ENCODE measurements at regions not wholly inside any gene's neighbourhood (a gene's known extent, or its start where the extent isn't known, plus 50 kb on each side); places are given as distances from the start of the nearest gene placed in this dataset.

DNA sequence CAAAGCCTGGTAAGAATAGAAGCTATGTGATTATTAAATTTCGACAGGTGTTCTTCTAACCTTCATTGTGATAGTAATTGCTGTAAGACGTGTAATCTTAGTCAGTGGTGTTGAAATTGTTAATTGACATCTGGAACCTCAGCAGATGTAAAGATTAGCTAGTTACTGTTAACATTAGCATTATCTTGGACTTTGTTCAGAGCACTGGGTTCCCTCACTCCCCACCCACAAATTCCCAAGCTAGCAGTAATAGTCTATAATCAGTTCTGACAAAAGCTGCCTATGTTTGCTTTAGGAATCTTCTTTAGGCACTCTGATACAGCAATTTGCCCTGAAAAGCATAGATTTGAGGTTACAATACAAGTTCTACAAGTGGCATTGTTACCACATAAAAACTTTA, 233.7 kb downstream of the EN1 start:
- Mint-ChIP-seq H3K36me3 (ENCODE audit: insufficient read depth) (no peaks in the 10 kb centered on the region), H3K4me3 (no peak overlapping the region), H3K9me3 (no peaks in the 10 kb centered on the region), H3K4me1 (ENCODE audit: low read depth) (no peaks in the 10 kb centered on the region), H3K27me3 (ENCODE audit: low read depth) (peaks cover 8% of the 10 kb centered on the region)
- ATAC-seq: no peak
- DNase-seq: no peak

- DNase-seq: no peak
- Mint-ChIP-seq H3K36me3 (ENCODE audit: insufficient read depth) (no peaks in the 10 kb centered on the region), H3K4me3 (no peak overlapping the region), H3K4me1 (ENCODE audit: low read depth) (no peaks in the 10 kb centered on the region), H3K9me3 (no peaks in the 10 kb centered on the region), H3K27me3 (ENCODE audit: low read depth) (peaks cover 9% of the 10 kb centered on the region)
- no peak for ATAC-seq
Measured at GRCh38 chr2:118611691-118612090, 235.8 kb downstream of the EN1 start.

- DNase-seq (no peak), ATAC-seq (no peak)
- peaks cover 7% of the 10 kb centered on the region for H3K27me3 Mint-ChIP-seq (ENCODE audit: low read depth)
- no peaks in the 10 kb centered on the region for H3K4me1 Mint-ChIP-seq (ENCODE audit: low read depth)
- H3K36me3 Mint-ChIP-seq (ENCODE audit: insufficient read depth): no peaks in the 10 kb centered on the region
- H3K4me3 Mint-ChIP-seq: no peak overlapping the region
- H3K9me3 Mint-ChIP-seq: no peaks in the 10 kb centered on the region
Measured at GRCh38 chr2:118609138-118609537, 238.3 kb downstream of the EN1 start.

DNA sequence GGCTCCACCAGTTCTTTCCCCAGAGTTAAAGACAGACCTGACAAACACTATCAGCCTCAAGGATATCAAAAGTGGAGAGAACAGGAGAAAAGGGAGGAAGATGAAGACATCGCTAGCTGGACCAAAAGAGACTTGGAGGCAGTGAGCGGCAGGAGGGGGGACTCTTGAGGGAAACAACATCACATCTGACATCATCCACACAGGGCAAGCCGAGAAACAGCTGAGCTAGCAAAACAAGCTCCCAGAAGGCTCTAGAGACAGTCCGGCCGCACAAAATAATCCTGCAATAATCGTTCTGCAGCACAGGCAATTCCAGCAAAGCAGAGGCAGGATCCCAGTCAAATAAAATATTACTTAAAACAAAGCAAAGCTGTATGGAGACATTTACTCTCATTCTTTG, 239.8 kb downstream of the EN1 start:
- Mint-ChIP-seq H3K4me1 (ENCODE audit: low read depth) (no peaks in the 10 kb centered on the region), H3K27me3 (ENCODE audit: low read depth) (peaks cover 6% of the 10 kb centered on the region), H3K36me3 (ENCODE audit: insufficient read depth) (no peaks in the 10 kb centered on the region), H3K4me3 (no peak overlapping the region), H3K9me3 (no peaks in the 10 kb centered on the region)
- ATAC-seq: no peak
- no peak for DNase-seq

GRCh38 chr2:118604811-118605210, 242.6 kb downstream of the EN1 start:
- peaks cover 5% of the 10 kb centered on the region for H3K27me3 Mint-ChIP-seq (ENCODE audit: low read depth)
- no peak for DNase-seq
- no peak for ATAC-seq
- H3K9me3 Mint-ChIP-seq: no peaks in the 10 kb centered on the region
- no peak overlapping the region for H3K4me3 Mint-ChIP-seq
- no peaks in the 10 kb centered on the region for H3K4me1 Mint-ChIP-seq (ENCODE audit: low read depth)
- no peaks in the 10 kb centered on the region for H3K36me3 Mint-ChIP-seq (ENCODE audit: insufficient read depth)

DNA sequence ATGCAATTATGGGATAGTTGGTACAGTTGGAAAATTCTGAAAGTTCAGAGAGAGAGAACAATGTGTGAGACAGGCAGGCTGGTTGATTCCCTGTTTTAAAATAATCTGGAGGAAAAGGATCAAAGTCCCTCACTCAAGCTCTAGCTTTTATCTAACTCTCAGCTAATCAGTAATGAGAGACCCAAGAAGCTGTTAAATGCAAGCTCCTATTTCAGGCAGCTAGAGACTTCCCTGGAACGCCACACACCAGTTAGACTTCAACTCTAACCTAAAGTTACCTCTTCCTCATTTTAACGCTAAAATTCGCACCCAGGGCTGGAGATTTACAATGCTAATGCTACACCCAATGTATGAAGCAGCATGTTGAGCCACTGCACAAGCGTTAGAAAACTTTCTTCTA, 243.1 kb downstream of the EN1 start:
- Mint-ChIP-seq H3K4me1 (ENCODE audit: low read depth) (no peaks in the 10 kb centered on the region), H3K4me3 (no peak overlapping the region), H3K9me3 (no peaks in the 10 kb centered on the region), H3K27me3 (ENCODE audit: low read depth) (peaks cover 5% of the 10 kb centered on the region), H3K36me3 (ENCODE audit: insufficient read depth) (no peaks in the 10 kb centered on the region)
- DNase-seq (no peak), ATAC-seq (no peak)

GRCh38 chr2:118599141-118599540, 248.3 kb downstream of the EN1 start:
- H3K36me3 Mint-ChIP-seq (ENCODE audit: insufficient read depth): no peaks in the 10 kb centered on the region
- ATAC-seq (no peak), DNase-seq (no peak)
- no peak overlapping the region for H3K4me3 Mint-ChIP-seq
- no peaks in the 10 kb centered on the region for H3K4me1 Mint-ChIP-seq (ENCODE audit: low read depth)
- peaks cover 3% of the 10 kb centered on the region for H3K9me3 Mint-ChIP-seq
- no peaks in the 10 kb centered on the region for H3K27me3 Mint-ChIP-seq (ENCODE audit: low read depth)

DNA sequence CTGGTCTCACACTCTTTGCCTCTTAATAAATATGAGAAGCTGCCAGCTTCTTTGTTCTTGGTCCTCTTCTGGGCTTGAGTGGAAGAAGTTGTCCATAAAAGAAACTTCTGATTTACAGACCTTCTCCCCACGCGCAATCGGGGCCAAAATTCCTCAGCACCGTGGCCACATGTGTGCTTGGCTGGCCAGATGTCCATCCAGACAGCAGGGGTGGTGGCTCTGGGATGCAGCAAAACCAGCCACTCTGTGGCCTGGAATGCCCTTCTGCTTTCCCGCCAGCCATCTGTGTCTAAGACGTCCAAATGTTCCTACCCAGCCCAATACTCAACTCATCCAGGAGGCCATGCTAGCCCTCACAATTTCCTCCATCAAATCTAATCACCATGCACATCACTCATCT, 250.8 kb downstream of the EN1 start:
- DNase-seq: no peak
- Mint-ChIP-seq H3K36me3 (ENCODE audit: insufficient read depth) (no peaks in the 10 kb centered on the region), H3K9me3 (peaks cover 3% of the 10 kb centered on the region), H3K4me3 (no peak overlapping the region), H3K27me3 (ENCODE audit: low read depth) (peaks cover 1% of the 10 kb centered on the region), H3K4me1 (ENCODE audit: low read depth) (no peaks in the 10 kb centered on the region)
- no peak for ATAC-seq

DNA sequence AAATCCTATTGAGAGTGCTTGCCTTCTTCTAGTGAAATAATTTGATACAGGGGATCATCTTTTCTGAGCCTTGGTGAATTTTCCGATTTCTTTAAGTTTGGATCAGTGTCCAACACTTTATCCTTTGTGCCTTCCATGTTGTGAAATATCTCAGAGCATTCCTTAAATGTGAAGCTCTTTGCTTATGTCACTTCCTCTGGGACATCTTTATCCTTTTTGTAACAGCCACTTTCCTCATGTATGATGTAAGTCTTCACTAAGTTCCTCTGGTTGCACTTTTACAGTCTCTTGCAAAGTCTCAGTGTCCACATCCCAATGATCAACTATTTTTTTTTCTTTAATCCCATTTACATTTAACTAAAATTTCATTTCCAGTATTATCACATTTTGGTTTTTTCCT, 254.2 kb downstream of the EN1 start:
- no peak overlapping the region for H3K4me3 Mint-ChIP-seq
- peaks cover 4% of the 10 kb centered on the region for H3K27me3 Mint-ChIP-seq (ENCODE audit: low read depth)
- H3K4me1 Mint-ChIP-seq (ENCODE audit: low read depth): no peaks in the 10 kb centered on the region
- ATAC-seq (no peak), DNase-seq (no peak)
- H3K9me3 Mint-ChIP-seq: peaks cover 3% of the 10 kb centered on the region
- no peaks in the 10 kb centered on the region for H3K36me3 Mint-ChIP-seq (ENCODE audit: insufficient read depth)

- Mint-ChIP-seq H3K4me3 (no peak overlapping the region), H3K27me3 (ENCODE audit: low read depth) (peaks cover 6% of the 10 kb centered on the region), H3K4me1 (ENCODE audit: low read depth) (no peaks in the 10 kb centered on the region), H3K9me3 (no peaks in the 10 kb centered on the region), H3K36me3 (ENCODE audit: insufficient read depth) (no peaks in the 10 kb centered on the region)
- ATAC-seq (no peak), DNase-seq (no peak)
Measured at GRCh38 chr2:118591223-118591622, 256.2 kb downstream of the EN1 start.

GRCh38 chr2:118589721-118590120, 257.7 kb downstream of the EN1 start:
- ATAC-seq (no peak), DNase-seq (no peak)
- no peaks in the 10 kb centered on the region for H3K4me1 Mint-ChIP-seq (ENCODE audit: low read depth)
- H3K36me3 Mint-ChIP-seq (ENCODE audit: insufficient read depth): no peaks in the 10 kb centered on the region
- H3K27me3 Mint-ChIP-seq (ENCODE audit: low read depth): peaks cover 6% of the 10 kb centered on the region
- H3K9me3 Mint-ChIP-seq: no peaks in the 10 kb centered on the region
- H3K4me3 Mint-ChIP-seq: no peak overlapping the region

DNA sequence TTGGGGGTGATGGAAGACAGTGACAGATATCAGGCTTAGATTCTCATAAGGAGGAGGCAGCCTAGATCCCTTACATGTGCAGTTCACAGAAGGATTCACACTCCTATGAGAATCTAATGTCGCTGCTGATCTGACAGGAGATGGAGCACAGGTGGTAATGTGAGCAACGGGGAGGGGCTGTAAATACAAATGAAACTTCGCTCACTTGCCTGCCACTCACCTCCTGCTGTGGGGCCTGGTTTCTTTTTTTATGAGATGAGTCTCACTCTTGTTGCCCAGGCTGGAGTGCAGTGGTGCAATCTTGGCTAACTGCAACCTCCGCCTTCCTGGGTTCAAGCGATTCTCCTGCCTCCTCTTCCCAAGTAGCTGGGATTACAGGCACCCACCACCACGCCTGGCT, 258.6 kb downstream of the EN1 start:
- Mint-ChIP-seq H3K4me3 (no peak overlapping the region), H3K4me1 (ENCODE audit: low read depth) (no peaks in the 10 kb centered on the region), H3K36me3 (ENCODE audit: insufficient read depth) (no peaks in the 10 kb centered on the region), H3K9me3 (no peaks in the 10 kb centered on the region), H3K27me3 (ENCODE audit: low read depth) (peaks cover 6% of the 10 kb centered on the region)
- no peak for ATAC-seq
- DNase-seq: no peak

DNA sequence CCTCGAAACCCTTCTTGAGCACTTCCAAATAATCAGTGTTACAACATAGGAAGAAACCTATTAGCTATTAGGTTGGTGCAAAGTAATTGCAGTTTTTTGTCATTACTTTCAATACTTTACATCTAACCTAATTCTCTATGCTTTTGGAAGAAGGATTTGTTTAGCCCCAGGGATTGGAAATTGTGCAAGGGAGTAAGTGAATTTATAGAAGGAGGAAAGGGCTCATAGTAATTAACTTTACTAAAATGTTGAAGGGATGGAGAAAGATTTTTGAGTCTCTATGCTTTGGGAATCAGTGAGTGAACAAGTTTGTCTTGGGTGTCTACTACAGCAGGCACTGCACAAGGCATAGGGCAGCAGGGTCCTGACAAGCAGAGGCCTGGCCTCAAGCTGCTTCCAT, 261.1 kb downstream of the EN1 start:
- no peaks in the 10 kb centered on the region for H3K9me3 Mint-ChIP-seq
- no peaks in the 10 kb centered on the region for H3K4me1 Mint-ChIP-seq (ENCODE audit: low read depth)
- peaks cover 10% of the 10 kb centered on the region for H3K27me3 Mint-ChIP-seq (ENCODE audit: low read depth)
- DNase-seq (no peak), ATAC-seq (no peak)
- no peak overlapping the region for H3K4me3 Mint-ChIP-seq
- H3K36me3 Mint-ChIP-seq (ENCODE audit: insufficient read depth): no peaks in the 10 kb centered on the region

- no peaks in the 10 kb centered on the region for H3K4me1 Mint-ChIP-seq (ENCODE audit: low read depth)
- H3K27me3 Mint-ChIP-seq (ENCODE audit: low read depth): peaks cover 10% of the 10 kb centered on the region
- ATAC-seq: no peak
- H3K9me3 Mint-ChIP-seq: no peaks in the 10 kb centered on the region
- H3K36me3 Mint-ChIP-seq (ENCODE audit: insufficient read depth): no peaks in the 10 kb centered on the region
- DNase-seq: no peak
- no peak overlapping the region for H3K4me3 Mint-ChIP-seq
Measured at GRCh38 chr2:118584877-118585276, 262.6 kb downstream of the EN1 start.

DNA sequence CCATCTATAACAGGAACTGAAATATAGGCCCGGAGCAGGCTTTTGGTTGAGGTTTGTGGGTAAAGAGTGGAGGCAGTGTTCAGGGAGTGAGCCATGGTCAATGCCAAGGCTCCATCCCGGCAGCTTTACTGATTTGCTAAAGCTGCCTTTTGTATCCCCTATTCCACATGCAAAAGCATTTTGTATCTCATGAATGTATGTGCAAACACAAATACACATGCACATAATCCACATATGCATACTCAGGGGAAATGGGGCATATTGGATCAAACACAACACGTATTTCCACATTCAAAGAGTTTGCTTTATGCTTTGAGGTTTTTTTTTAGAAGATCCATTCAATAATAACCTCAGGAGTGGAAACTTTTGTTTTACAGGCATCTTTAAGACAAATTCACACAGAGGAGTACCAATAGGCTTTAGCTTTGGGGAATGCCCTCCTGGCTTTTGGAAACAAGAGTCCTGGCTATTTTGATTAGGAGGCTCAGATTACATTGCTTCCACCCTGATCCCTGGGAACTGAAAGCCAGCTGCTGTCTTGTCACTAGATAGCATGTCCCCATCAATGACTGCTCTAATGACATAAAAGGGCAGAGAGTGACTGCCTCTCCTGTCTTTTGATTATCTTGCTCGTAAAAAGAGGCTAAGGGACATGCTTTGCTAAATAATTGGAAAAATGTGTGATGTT, 263.2 kb downstream of the EN1 start:
- Mint-ChIP-seq H3K4me1 (ENCODE audit: low read depth) (no peaks in the 10 kb centered on the region), H3K9me3 (no peaks in the 10 kb centered on the region), H3K27me3 (ENCODE audit: low read depth) (peaks cover 10% of the 10 kb centered on the region), H3K4me3 (no peak overlapping the region), H3K36me3 (ENCODE audit: insufficient read depth) (no peaks in the 10 kb centered on the region)
- ATAC-seq (no peak), DNase-seq (no peak)

- DNase-seq: no peak
- Mint-ChIP-seq H3K9me3 (no peaks in the 10 kb centered on the region), H3K4me3 (no peak overlapping the region), H3K27me3 (ENCODE audit: low read depth) (peaks cover 10% of the 10 kb centered on the region), H3K36me3 (ENCODE audit: insufficient read depth) (no peaks in the 10 kb centered on the region), H3K4me1 (ENCODE audit: low read depth) (no peaks in the 10 kb centered on the region)
- ATAC-seq: no peak
Measured at GRCh38 chr2:118582058-118582457, 265.4 kb downstream of the EN1 start.

All from activated T-cell treated with anti-CD3 and anti-CD28 coated beads, Interleukin-2, amount 50 U/mL, for 4 hours (primary cell).